HepG2 (cell line): ENCODE measurements at regions not wholly inside any gene's neighbourhood (a gene's known extent, or its start where the extent isn't known, plus 50 kb on each side); places are given as distances from the start of the nearest gene placed in this dataset.

ENCODE experiments used
- ATAC-seq: fragments of 200-7000 bp; cut with Tn5 transposase; 3 replicates; pipeline ENCODE4 v1.9.1; 2020; ENCODE audit warnings: mild to moderate bottlenecking, moderate library complexity
- BruUV-seq: library from RNA; stranded (reverse); fragments of 400-500 nt; replicated peaks from 2 replicates; lab custom pipeline; 2021; lab: Mats Ljungman, UMichigan
- CTCF ChIA-PET: fragments of 300-600 bp; formaldehyde crosslinking; extraction: SDS; loops from one replicate; lab custom pipeline; 2021; ENCODE audit warnings: low total read pairs, inconsistent platforms, low intra/inter-chr PET ratio; lab: Yijun Ruan, JAX
- POLR2A ChIA-PET: fragments of 350-600 bp; sonication (Branson Sonifier 250); formaldehyde crosslinking; loops from one replicate; lab custom pipeline; 2020; ENCODE audit warnings: antibody characterized with exemption, inconsistent platforms; lab: Yijun Ruan, JAX
- DNase-seq: peaks from one replicate; pipeline ENCODE4 v3.0.0-alpha.2; 2015; ENCODE audit warnings: low spot score
- FAIRE-seq: peaks from 3 replicates; lab custom pipeline; 2011; peaks lifted over from hg19 to GRCh38; lab: Jason Lieb, UNC
- H2AFZ ChIP-seq: one replicate; pipeline ENCODE4 v1.6.1; 2011; ENCODE audit warnings: low read length, inconsistent platforms
- H3K27ac ChIP-seq: fragments of 300-600 bp; 3 replicates; pipeline ENCODE4 v1.8.0; 2011; ENCODE audit warnings: mixed run types, mild to moderate bottlenecking, mixed read lengths, low read length, inconsistent platforms; ENCODE audit not compliant: insufficient read depth; ENCODE audit errors: extremely low read length
- H3K27me3 ChIP-seq, 2 experiments: fragments of 200-600 bp in 1 of 2; 2 replicates in 1 of 2; 3 replicates in 1 of 2; pipeline versions ENCODE4 v1.6.0 to v1.8.0; 2011; ENCODE audit warnings: low read length in 2 of 2, mild to moderate bottlenecking in 2 of 2, moderate library complexity in 2 of 2, inconsistent platforms in 1 of 2; ENCODE audit not compliant: insufficient read depth in 2 of 2, control insufficient read depth in 1 of 2
- H3K36me3 ChIP-seq, 2 experiments: fragments of 200-600 bp in 1 of 2; replicated peaks in 1 of 2; 2 replicates in 1 of 2; 3 replicates in 1 of 2; pipeline versions ENCODE4 v1.5.1 to v1.8.0; 2011; ENCODE audit warnings: low read length in 2 of 2, inconsistent platforms in 1 of 2; ENCODE audit not compliant: insufficient read depth in 2 of 2, control insufficient read depth in 1 of 2
- H3K4me1 ChIP-seq: 2 replicates; pipeline ENCODE4 v1.5.1; 2012; ENCODE audit warnings: low read length, inconsistent platforms; ENCODE audit not compliant: insufficient read depth
- H3K4me2 ChIP-seq: 2 replicates; pipeline ENCODE4 v1.6.0; 2011; ENCODE audit warnings: low read depth, low read length, inconsistent platforms
- H3K4me3 ChIP-seq, 3 experiments: fragments of 200-600 bp in 1 of 3; sonication (generic), shearing (Covaris generic) in 1 of 3; replicated peaks in 1 of 3; 2 replicates each; pipeline ENCODE4 v1.5.1; 2011 to 2016; ENCODE audit warnings: low read length in 3 of 3, inconsistent platforms in 2 of 3, low read depth in 2 of 3, mild to moderate bottlenecking in 2 of 3, control low read depth in 1 of 3, mixed read lengths in 1 of 3; ENCODE audit not compliant: insufficient read depth in 1 of 3
- H3K79me2 ChIP-seq: one replicate; pipeline ENCODE4 v1.6.1; 2011; ENCODE audit warnings: low read length, inconsistent platforms; ENCODE audit not compliant: insufficient read depth
- H3K9ac ChIP-seq: 2 replicates; pipeline ENCODE4 v1.6.0; 2011; ENCODE audit warnings: mild to moderate bottlenecking, low read depth, low read length, inconsistent platforms; ENCODE audit not compliant: insufficient read depth
- H3K9me3 ChIP-seq: 2 replicates; pipeline ENCODE4 v1.5.1; 2012; ENCODE audit warnings: mild to moderate bottlenecking, low read length
- H4K20me1 ChIP-seq: 2 replicates; pipeline ENCODE4 v1.6.0; 2011; ENCODE audit warnings: inconsistent platforms, mild to moderate bottlenecking, low read length, moderate library complexity; ENCODE audit not compliant: insufficient read depth
- CREB1 ChIP-seq, 2 experiments: fragments of 450-650 bp in 1 of 2; IDR thresholded peaks; 2 replicates each; pipeline ENCODE4 v1.6.1; 2016 to 2017; ENCODE audit warnings: control low read depth in 1 of 2, mild to moderate bottlenecking in 1 of 2, missing compliant biosample characterization in 1 of 2, missing genetic modification characterization in 1 of 2
- EHMT2 ChIP-seq: fragments of 200-600 bp; sonication (generic); IDR thresholded peaks from 2 replicates; pipeline ENCODE4 v1.7.0; 2017; ENCODE audit warnings: antibody characterized with exemption, low read depth, low read length, borderline replicate concordance
- FLYWCH1 ChIP-seq: sonication (generic); formaldehyde crosslinking; IDR thresholded peaks from 2 replicates; pipeline ENCODE4 v1.8.1; 2023; ENCODE audit warnings: mild to moderate bottlenecking, missing genetic modification reagents
- GABPA ChIP-seq, 2 experiments: IDR thresholded peaks; 2 replicates each; pipeline ENCODE4 v1.6.1; 2011 to 2016; ENCODE audit warnings: low read depth in 2 of 2, low read length in 1 of 2, missing biosample characterization in 1 of 2, missing genetic modification characterization in 1 of 2
- ISL2 ChIP-seq: sonication (generic); formaldehyde crosslinking; IDR thresholded peaks from 2 replicates; pipeline ENCODE4 v1.5.0; 2020; ENCODE audit warnings: missing genetic modification reagents
- KLF6 ChIP-seq: IDR thresholded peaks from 2 replicates; pipeline ENCODE4 v1.8.0; 2016; ENCODE audit warnings: missing biosample characterization, missing genetic modification reagents
- NFKBIZ ChIP-seq: IDR thresholded peaks from 2 replicates; pipeline ENCODE4 v1.6.1; 2018; ENCODE audit warnings: missing genetic modification reagents, missing compliant biosample characterization
- RBM22 ChIP-seq: fragments of 200-400 bp; formaldehyde crosslinking; optimal IDR thresholded peaks from 2 replicates; pipeline ENCODE3; 2017; ENCODE audit warnings: mild to moderate bottlenecking, low read length, moderate library complexity
- RELA ChIP-seq: sonication (generic); formaldehyde crosslinking; IDR thresholded peaks from 2 replicates; pipeline ENCODE4 v1.4.0; 2020; ENCODE audit warnings: missing genetic modification reagents
- SALL2 ChIP-seq: sonication (generic); formaldehyde crosslinking; IDR thresholded peaks from 2 replicates; pipeline ENCODE4 v1.8.1; 2023; ENCODE audit warnings: mild to moderate bottlenecking, missing genetic modification reagents, inconsistent platforms
- TBL1XR1 ChIP-seq: fragments of 150-350 bp; IDR thresholded peaks from 2 replicates; pipeline ENCODE4 v1.6.1; 2014; ENCODE audit warnings: borderline replicate concordance, low read length; ENCODE audit not compliant: partially characterized antibody
- ZKSCAN1 ChIP-seq: fragments of 150-350 bp; IDR thresholded peaks from 2 replicates; pipeline ENCODE4 v1.6.1; 2014; ENCODE audit warnings: low read length
- ZNF24 ChIP-seq: fragments of 450-650 bp; IDR thresholded peaks from 2 replicates; pipeline ENCODE4 v1.6.1; 2017; ENCODE audit warnings: antibody characterized with exemption, mild to moderate bottlenecking
- ZNF329 ChIP-seq: sonication (generic); formaldehyde crosslinking; IDR thresholded peaks from 2 replicates; pipeline ENCODE4 v1.9.0; 2021; ENCODE audit warnings: low read depth, mild to moderate bottlenecking, missing genetic modification reagents
- ZSCAN29 ChIP-seq: sonication (generic); formaldehyde crosslinking; conservative IDR thresholded peaks from 2 replicates; pipeline ENCODE4 v1.4.0; 2020; ENCODE audit warnings: mild to moderate bottlenecking, missing genetic modification reagents
- WGBS: methylation state at CpG from one replicate; pipeline ENCODE4 v1.1.6; 2017; ENCODE audit warnings: low lambda C conversion rate; 5-methylcytosine and 5-hydroxymethylcytosine counted together
- in situ Hi-C: cut with HindIII; loops from 2 replicates; pipeline ENCODE4 v1.10.0; 2017; ENCODE audit warnings: low pct_unique_long_range_greater_than_20kb; ENCODE audit not compliant: extremely low pct_ligation_motif_present
- intact Hi-C: fragments of 100-400 bp; cut with micrococcal nuclease; formaldehyde crosslinking; loops from one replicate; pipeline ENCODE4 v1.10.0; 2022; ENCODE audit not compliant: unreplicated experiment
- TF ChIP-seq, protein P1 (sequence below): sonication (generic); formaldehyde crosslinking; IDR thresholded peaks from 2 replicates; pipeline ENCODE4 v1.4.0; 2020; ENCODE audit warnings: mild to moderate bottlenecking, low read depth, missing genetic modification reagents

DNA sequence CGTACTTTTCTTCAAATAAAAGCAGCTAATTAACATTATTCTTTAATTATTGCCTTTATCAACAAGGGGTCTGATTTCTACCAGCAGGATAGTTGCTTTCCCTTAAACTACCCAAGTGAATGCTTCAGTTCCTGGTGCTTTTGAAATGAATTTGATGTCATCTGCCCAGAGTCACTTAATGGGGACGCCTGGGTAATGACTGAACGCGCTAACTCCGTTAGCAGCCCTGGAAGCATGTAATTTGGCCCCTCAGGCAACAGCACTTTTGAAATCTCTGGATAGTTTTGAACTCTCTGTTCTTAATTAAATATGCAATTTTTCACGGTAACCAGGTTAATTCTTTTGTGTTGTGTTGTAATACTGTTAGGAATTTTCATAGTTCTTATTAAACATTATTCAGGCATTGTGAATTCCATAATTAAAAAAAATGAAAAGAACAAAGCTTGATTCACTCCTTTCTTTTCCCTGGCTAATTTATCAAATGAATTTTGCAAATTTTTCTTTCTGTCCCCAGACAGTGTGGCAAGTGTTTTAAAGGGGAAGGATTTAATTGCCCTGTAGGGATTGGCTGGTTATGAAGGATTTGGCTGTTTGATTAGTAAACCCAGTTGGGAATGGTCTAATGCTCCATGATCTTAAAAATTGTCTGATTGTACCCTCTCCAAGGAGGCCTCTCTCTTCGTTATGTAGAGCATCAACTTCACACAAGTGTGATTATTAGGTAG lies 137.5 kb upstream of the MYL2 start:
- CTCF ChIA-PET: no interaction called here
- Histone ChIP-seq H3K36me3 (no peaks in the 10 kb centered on the region), H4K20me1 (no peaks in the 10 kb centered on the region), H3K4me1 (peaks cover 16% of the 10 kb centered on the region), H3K4me3 (no peak overlapping the region), H3K27me3 (no peaks in the 10 kb centered on the region), H3K27ac (no peak overlapping the region), H3K9me3 (no peaks in the 10 kb centered on the region), H3K79me2 (no peaks in the 10 kb centered on the region), H2AFZ (no peak overlapping the region), H3K9ac (no peak overlapping the region), H3K4me2 (no peak overlapping the region)
- BruUV-seq: no TSS peak
- DNase-seq: no peak
- FAIRE-seq: no peak
- in situ Hi-C loops (no loop called here), intact Hi-C loops (no loop called here)
- ATAC-seq: no peak
- POLR2A ChIA-PET: no interaction called here
- WGBS: 48% methylated on average over 7 of the region's 7 CpGs
- TF ChIP-seq SALL2 (CRISPR knock-in tag) (no peak), ISL2 (no peak), NFKBIZ (CRISPR knock-in tag) (no peak), KLF6 (CRISPR knock-in tag) (no peak), FLYWCH1 (CRISPR knock-in tag) (no peak), ZNF24 (no peak), ZNF329 (CRISPR knock-in tag) (no peak), ZKSCAN1 (no peak)

GRCh38 chr12:111056618-111057521 lies 136.5 kb upstream of the MYL2 start:
- 30% methylated on average over 8 of the region's 8 CpGs for WGBS
- in situ Hi-C loops: no loop called here
- Histone ChIP-seq H3K9ac (no peak overlapping the region), H3K4me2 (no peak overlapping the region), H4K20me1 (no peaks in the 10 kb centered on the region), H3K27ac (no peak overlapping the region), H3K9me3 (no peaks in the 10 kb centered on the region), H3K36me3 (no peaks in the 10 kb centered on the region), H3K4me1 (peaks cover 16% of the 10 kb centered on the region)
- FAIRE-seq: no peak
- intact Hi-C loops: no loop called here
- TF ChIP-seq RBM22 (no peak), EHMT2 (no peak), ZSCAN29 (no peak), GABPA (IDR thresholded peaks at IDR 0.05; ENCODE audit: low read depth, low read length) (0 out of 2 replicates have a peak, but pooled peaks have one; percentile 7), GABPA (CRISPR knock-in tag; IDR thresholded peaks at IDR 0.05; ENCODE audit: low read depth) (peak; percentile 12; the same call in 1 of the 2 replicates), CREB1 (IDR thresholded peaks at IDR 0.05) (peak; percentile 60; the same call in 1 of the 2 replicates), CREB1 (CRISPR knock-in tag; IDR thresholded peaks at IDR 0.05) (no peak), TBL1XR1 (no peak), RELA (CRISPR knock-in tag) (no peak)
- TF ChIP-seq, protein P1, sequence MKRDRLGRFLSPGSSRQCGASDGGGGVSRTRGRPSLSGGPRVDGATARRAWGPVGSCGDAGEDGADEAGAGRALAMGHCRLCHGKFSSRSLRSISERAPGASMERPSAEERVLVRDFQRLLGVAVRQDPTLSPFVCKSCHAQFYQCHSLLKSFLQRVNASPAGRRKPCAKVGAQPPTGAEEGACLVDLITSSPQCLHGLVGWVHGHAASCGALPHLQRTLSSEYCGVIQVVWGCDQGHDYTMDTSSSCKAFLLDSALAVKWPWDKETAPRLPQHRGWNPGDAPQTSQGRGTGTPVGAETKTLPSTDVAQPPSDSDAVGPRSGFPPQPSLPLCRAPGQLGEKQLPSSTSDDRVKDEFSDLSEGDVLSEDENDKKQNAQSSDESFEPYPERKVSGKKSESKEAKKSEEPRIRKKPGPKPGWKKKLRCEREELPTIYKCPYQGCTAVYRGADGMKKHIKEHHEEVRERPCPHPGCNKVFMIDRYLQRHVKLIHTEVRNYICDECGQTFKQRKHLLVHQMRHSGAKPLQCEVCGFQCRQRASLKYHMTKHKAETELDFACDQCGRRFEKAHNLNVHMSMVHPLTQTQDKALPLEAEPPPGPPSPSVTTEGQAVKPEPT (CRISPR knock-in tag): no peak
- TF ChIP-seq, all 625 proteins: peak for 2
- no peaks in the 10 kb centered on the region for H3K27me3 ChIP-seq
- DNase-seq: no peak
- no peak overlapping the region for H3K4me3 ChIP-seq
- BruUV-seq: no TSS peak
- no peak for ATAC-seq
- no peak overlapping the region for H2AFZ ChIP-seq
- CTCF ChIA-PET: no interaction called here
- POLR2A ChIA-PET: no interaction called here
- no peaks in the 10 kb centered on the region for H3K79me2 ChIP-seq
